Panc1 (cell line): ENCODE measurements at regions not wholly inside any gene's neighbourhood (a gene's known extent, or its start where the extent isn't known, plus 50 kb on each side); places are given as distances from the start of the nearest gene placed in this dataset.

Source experiments
- ATAC-seq: fragments of 200-7000 bp; cut with Tn5 transposase; 2 replicates; pipeline ENCODE4 v1.9.1; 2020; ENCODE audit warnings: mild to moderate bottlenecking, moderate library complexity
- BruUV-seq: library from RNA; stranded (reverse); fragments of 400-500 nt; replicated peaks from 2 replicates; lab custom pipeline; 2021; lab: Mats Ljungman, UMichigan
- CTCF ChIA-PET: fragments of 300-600 bp; sonication (Branson Sonifier 250); formaldehyde crosslinking; loops from one replicate; lab custom pipeline; 2022; ENCODE audit warnings: antibody characterized with exemption; lab: Charles Lee
- POLR2A ChIA-PET: fragments of 300-600 bp; sonication (Branson Sonifier 250); formaldehyde crosslinking; loops from one replicate; lab custom pipeline; 2022; ENCODE audit warnings: antibody characterized with exemption; lab: Charles Lee
- DNase-seq: peaks from one replicate; pipeline ENCODE4 v3.0.0-alpha.2; 2010; ENCODE audit warnings: low read depth, low spot score
- H3K27ac ChIP-seq: 2 replicates; pipeline ENCODE4 v1.5.1; 2011; ENCODE audit warnings: mild to moderate bottlenecking, low read length, inconsistent platforms
- H3K27me3 ChIP-seq: fragments of 200-500 bp; sonication (Bioruptor generic); 2 replicates; pipeline ENCODE4 v1.6.0; 2014; ENCODE audit warnings: low read length, inconsistent platforms; ENCODE audit not compliant: control insufficient read depth, insufficient read depth
- H3K36me3 ChIP-seq: fragments of 200-500 bp; sonication (Bioruptor generic); 2 replicates; pipeline ENCODE4 v1.5.1; 2014; ENCODE audit warnings: inconsistent platforms, mild to moderate bottlenecking, low read length, moderate library complexity; ENCODE audit not compliant: control insufficient read depth, insufficient read depth
- H3K4me1 ChIP-seq: 2 replicates; pipeline ENCODE4 v1.5.1; 2011; ENCODE audit warnings: inconsistent platforms, mild to moderate bottlenecking, low read length, moderate library complexity; ENCODE audit not compliant: control insufficient read depth, insufficient read depth
- H3K4me3 ChIP-seq, 2 experiments: 2 replicates each; pipeline ENCODE4 v1.5.1; 2011 to 2012; ENCODE audit warnings: low read depth in 2 of 2, low read length in 2 of 2, mild to moderate bottlenecking in 2 of 2, inconsistent platforms in 1 of 2, moderate library complexity in 1 of 2
- H3K9me3 ChIP-seq: fragments of 200-500 bp; sonication (Bioruptor generic); 2 replicates; pipeline ENCODE4 v1.5.1; 2014; ENCODE audit warnings: low read depth, mild to moderate bottlenecking, inconsistent platforms, low read length, moderate library complexity; ENCODE audit not compliant: control insufficient read depth, insufficient read depth
- CTCF ChIP-seq: fragments of 450-650 bp; IDR thresholded peaks from 2 replicates; pipeline ENCODE4 v1.5.1; 2017; ENCODE audit warnings: mild to moderate bottlenecking
- POLR2AphosphoS5 ChIP-seq: IDR thresholded peaks from 2 replicates; pipeline ENCODE4 v1.6.1; 2012; ENCODE audit warnings: mild to moderate bottlenecking, low read depth, low read length, moderate library complexity
- REST ChIP-seq, 2 experiments: IDR thresholded peaks; 2 replicates each; pipeline ENCODE4 v1.6.1; 2011 to 2012; ENCODE audit warnings: low read depth in 2 of 2, control low read depth in 1 of 2, low read length in 1 of 2, mild to moderate bottlenecking in 1 of 2, moderate library complexity in 1 of 2; ENCODE audit not compliant: insufficient read depth in 1 of 2
- SIN3A ChIP-seq: IDR thresholded peaks from 2 replicates; pipeline ENCODE4 v1.6.1; 2012; ENCODE audit warnings: low read depth, mild to moderate bottlenecking, low read length, moderate library complexity, borderline replicate concordance; ENCODE audit not compliant: insufficient read depth
- TCF7L2 ChIP-seq: IDR thresholded peaks from 2 replicates; pipeline ENCODE4 v1.6.1; 2011; ENCODE audit warnings: mild to moderate bottlenecking, low read depth, low read length, inconsistent platforms
- in situ Hi-C: cut with HindIII; loops from 2 replicates; pipeline ENCODE4 v1.10.0; 2016; ENCODE audit warnings: low sequenced_read_pairs, low pct_unique_long_range_greater_than_20kb
- intact Hi-C: fragments of 100-400 bp; cut with micrococcal nuclease; formaldehyde crosslinking; loops from one replicate; pipeline ENCODE4 v1.10.0; 2022; ENCODE audit not compliant: unreplicated experiment

GRCh38 chrX:113728937-113729336 is 854.9 kb upstream of the HTR2C start:
- Histone ChIP-seq H3K36me3 (no peaks in the 10 kb centered on the region), H3K27ac (no peak overlapping the region), H3K9me3 (no peaks in the 10 kb centered on the region), H3K27me3 (no peaks in the 10 kb centered on the region), H3K4me3 (no peak overlapping the region), H3K4me1 (no peaks in the 10 kb centered on the region)
- no TSS peak for BruUV-seq
- TF ChIP-seq TCF7L2 (no peak), REST (IDR thresholded peaks at IDR 0.05; ENCODE audit: insufficient read depth in 1 of 2, low read depth in 2 of 2, low read length in 1 of 2) (no peak), POLR2AphosphoS5 (no peak), SIN3A (no peak), CTCF (no peak)
- CTCF ChIA-PET, result no interaction called here
- intact Hi-C loops (no loop called here), in situ Hi-C loops (no loop called here)
- POLR2A ChIA-PET, result no interaction called here
- no peak for ATAC-seq
- no peak for DNase-seq

- intact Hi-C loops, result no loop called here
- in situ Hi-C loops, result no loop called here
- H3K4me3 ChIP-seq, result no peak overlapping the region
- ATAC-seq (no peak), DNase-seq (no peak)
- POLR2A ChIA-PET, result no interaction called here
- H3K27ac ChIP-seq, result no peak overlapping the region
- H3K27me3 ChIP-seq, result no peaks in the 10 kb centered on the region
- TF ChIP-seq TCF7L2 (no peak), POLR2AphosphoS5 (no peak), SIN3A (no peak), REST (IDR thresholded peaks at IDR 0.05; ENCODE audit: insufficient read depth in 1 of 2, low read depth in 2 of 2, low read length in 1 of 2) (no peak), CTCF (no peak)
- no TSS peak for BruUV-seq
- no peaks in the 10 kb centered on the region for H3K9me3 ChIP-seq
- H3K4me1 ChIP-seq, result no peaks in the 10 kb centered on the region
- H3K36me3 ChIP-seq, result no peaks in the 10 kb centered on the region
- CTCF ChIA-PET, result no interaction called here
Measured at GRCh38 chrX:113726898-113727297, 857.0 kb upstream of the HTR2C start.
